Activated naive CD4-positive, alpha-beta T cell treated with anti-CD3 and anti-CD28 coated beads, Interleukin-2, amount 50 U/mL, for 24 hours (primary cell): ENCODE measurements at regions not wholly inside any gene's neighbourhood (a gene's known extent, or its start where the extent isn't known, plus 50 kb on each side); places are given as distances from the start of the nearest gene placed in this dataset.

Experiments
- H3K27ac Mint-ChIP-seq: one replicate; pipeline ENCODE4 v1.8.0; 2021; ENCODE audit warnings: mild to moderate bottlenecking, mixed read lengths
- H3K27me3 Mint-ChIP-seq: one replicate; pipeline ENCODE4 v1.8.0; 2021; ENCODE audit warnings: mixed read lengths
- H3K36me3 Mint-ChIP-seq: one replicate; pipeline ENCODE4 v1.8.0; 2021; ENCODE audit warnings: mixed read lengths
- H3K4me1 Mint-ChIP-seq: one replicate; pipeline ENCODE4 v1.8.0; 2021; ENCODE audit warnings: mixed read lengths
- H3K4me3 Mint-ChIP-seq: one replicate; pipeline ENCODE4 v1.8.0; 2021; ENCODE audit warnings: mild to moderate bottlenecking, mixed read lengths
- H3K9me3 Mint-ChIP-seq: one replicate; pipeline ENCODE4 v1.8.0; 2021; ENCODE audit warnings: mixed read lengths

DNA sequence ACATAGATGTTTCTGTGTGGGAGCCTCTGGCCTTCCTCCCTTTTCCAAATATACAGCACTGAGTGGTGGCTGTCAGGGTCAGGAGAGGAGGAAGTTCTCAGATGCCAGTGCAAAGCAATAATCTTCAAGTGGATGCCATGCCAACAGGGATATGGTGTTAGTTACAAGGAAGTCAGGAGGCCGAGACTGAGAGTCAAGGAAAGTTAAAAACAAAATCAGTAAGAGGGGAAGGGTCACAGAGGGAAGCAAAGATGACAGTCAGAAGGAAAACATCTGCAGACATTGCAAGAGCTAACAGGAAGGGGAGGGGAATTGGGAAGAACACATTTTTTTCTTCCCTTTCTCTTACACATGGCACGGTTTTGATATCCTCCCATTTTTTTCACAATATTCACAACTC is 691.4 kb downstream of the ADGRL2 start:
- H3K27ac Mint-ChIP-seq, result no peak overlapping the region
- H3K4me1 Mint-ChIP-seq, result no peaks in the 10 kb centered on the region
- no peaks in the 10 kb centered on the region for H3K27me3 Mint-ChIP-seq
- H3K4me3 Mint-ChIP-seq, result no peak overlapping the region
- H3K9me3 Mint-ChIP-seq, result peaks cover 6% of the 10 kb centered on the region
- no peaks in the 10 kb centered on the region for H3K36me3 Mint-ChIP-seq

DNA sequence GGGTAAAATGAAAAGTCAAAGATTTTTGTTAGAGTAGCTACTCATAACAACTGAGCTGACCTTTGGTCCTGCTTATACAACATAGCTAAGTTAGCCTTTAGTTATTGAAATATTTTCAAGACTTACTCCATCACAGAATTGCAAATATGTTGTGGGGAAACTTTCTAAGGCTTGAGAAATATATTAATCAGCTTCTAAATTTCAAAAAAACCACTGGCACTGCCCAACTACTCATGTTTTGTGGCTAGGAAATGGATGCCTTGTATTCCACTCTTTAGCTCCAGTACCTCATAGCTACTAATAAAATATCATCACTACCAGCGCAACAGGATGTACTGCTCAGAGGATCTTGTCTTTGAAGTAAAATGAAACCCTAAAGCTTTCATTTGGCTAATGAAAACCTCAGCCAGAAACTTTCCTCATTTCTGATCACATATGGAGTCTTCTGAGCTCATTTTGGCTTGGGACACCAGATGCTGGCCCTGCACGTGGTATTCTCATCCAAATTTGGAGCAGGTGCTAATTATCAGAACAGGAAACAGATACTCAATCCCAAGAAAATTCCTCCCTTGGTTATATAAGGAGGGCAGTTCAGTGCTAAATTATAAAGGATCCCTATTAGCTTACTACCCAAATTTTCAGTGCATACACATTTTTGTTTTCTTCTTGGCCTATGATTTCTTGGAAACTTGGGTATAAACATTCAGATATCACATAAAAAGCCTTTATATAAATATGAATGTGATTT is 690.7 kb downstream of the ADGRL2 start:
- no peak overlapping the region for H3K27ac Mint-ChIP-seq
- H3K4me1 Mint-ChIP-seq, result no peaks in the 10 kb centered on the region
- H3K36me3 Mint-ChIP-seq, result no peaks in the 10 kb centered on the region
- H3K4me3 Mint-ChIP-seq, result no peak overlapping the region
- no peaks in the 10 kb centered on the region for H3K27me3 Mint-ChIP-seq
- H3K9me3 Mint-ChIP-seq, result peaks cover 6% of the 10 kb centered on the region

DNA sequence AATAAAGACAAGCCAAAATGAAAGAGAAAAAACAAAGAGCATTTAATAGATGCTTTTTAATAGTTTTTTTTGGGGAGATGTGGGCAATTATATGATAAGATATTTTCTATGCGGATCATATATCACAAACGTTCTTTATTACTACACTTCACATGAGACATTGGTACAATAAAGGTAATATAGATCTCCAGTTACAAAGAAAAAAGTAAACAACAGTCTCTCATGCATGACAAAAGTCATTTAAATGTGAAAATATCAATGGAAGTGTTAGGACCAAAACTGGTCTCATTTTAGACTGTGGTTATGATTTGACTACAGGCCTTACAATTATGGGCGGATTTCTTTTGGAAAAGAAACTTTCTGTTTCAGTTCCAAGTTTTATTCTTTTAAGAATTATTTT is 687.0 kb downstream of the ADGRL2 start:
- H3K36me3 Mint-ChIP-seq, result no peaks in the 10 kb centered on the region
- H3K27me3 Mint-ChIP-seq, result no peaks in the 10 kb centered on the region
- H3K9me3 Mint-ChIP-seq, result no peaks in the 10 kb centered on the region
- no peaks in the 10 kb centered on the region for H3K4me1 Mint-ChIP-seq
- no peak overlapping the region for H3K4me3 Mint-ChIP-seq
- H3K27ac Mint-ChIP-seq, result no peak overlapping the region

DNA sequence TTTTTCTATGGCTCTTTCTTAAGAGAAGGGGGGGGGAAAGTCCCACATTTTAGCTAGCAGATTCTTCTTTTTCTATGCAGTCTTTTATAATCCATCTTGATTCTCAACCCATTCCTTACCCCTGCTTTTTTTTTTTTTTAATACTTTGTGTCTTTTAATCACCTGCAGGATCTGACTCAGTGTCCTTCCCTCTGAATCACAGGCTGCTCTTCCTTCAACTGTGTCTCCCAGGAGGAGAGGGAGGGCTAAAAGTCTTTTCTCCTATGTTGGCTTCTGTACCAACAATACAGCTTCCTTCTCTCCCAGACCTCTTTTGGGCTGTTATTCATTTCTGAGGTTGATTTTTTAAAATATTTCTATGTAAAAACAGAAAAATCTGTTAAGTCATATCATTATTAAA is 686.2 kb downstream of the ADGRL2 start:
- Mint-ChIP-seq H3K27me3 (no peaks in the 10 kb centered on the region), H3K4me3 (no peak overlapping the region), H3K4me1 (no peaks in the 10 kb centered on the region), H3K9me3 (no peaks in the 10 kb centered on the region), H3K27ac (no peak overlapping the region), H3K36me3 (no peaks in the 10 kb centered on the region)

DNA sequence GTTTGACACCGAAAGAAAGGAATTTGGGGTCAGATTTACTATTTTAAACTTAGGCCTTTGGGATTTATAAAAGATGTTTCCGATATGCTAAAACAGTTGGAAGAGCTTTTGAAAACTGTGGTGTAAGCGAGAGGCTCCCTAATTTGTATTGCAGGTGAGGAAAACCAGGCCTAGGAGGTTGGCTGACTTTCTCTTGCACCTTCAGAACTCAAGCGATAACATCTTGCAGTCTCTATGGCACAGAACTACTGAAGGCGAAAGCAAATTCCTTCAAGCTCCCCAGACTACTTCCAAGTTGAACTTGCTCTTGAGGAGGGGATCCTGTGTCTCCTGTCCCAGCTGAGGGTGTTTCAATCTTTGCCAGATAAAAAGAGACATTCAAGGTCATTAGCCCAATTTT is 685.7 kb downstream of the ADGRL2 start:
- H3K4me3 Mint-ChIP-seq, result no peak overlapping the region
- no peaks in the 10 kb centered on the region for H3K9me3 Mint-ChIP-seq

DNA sequence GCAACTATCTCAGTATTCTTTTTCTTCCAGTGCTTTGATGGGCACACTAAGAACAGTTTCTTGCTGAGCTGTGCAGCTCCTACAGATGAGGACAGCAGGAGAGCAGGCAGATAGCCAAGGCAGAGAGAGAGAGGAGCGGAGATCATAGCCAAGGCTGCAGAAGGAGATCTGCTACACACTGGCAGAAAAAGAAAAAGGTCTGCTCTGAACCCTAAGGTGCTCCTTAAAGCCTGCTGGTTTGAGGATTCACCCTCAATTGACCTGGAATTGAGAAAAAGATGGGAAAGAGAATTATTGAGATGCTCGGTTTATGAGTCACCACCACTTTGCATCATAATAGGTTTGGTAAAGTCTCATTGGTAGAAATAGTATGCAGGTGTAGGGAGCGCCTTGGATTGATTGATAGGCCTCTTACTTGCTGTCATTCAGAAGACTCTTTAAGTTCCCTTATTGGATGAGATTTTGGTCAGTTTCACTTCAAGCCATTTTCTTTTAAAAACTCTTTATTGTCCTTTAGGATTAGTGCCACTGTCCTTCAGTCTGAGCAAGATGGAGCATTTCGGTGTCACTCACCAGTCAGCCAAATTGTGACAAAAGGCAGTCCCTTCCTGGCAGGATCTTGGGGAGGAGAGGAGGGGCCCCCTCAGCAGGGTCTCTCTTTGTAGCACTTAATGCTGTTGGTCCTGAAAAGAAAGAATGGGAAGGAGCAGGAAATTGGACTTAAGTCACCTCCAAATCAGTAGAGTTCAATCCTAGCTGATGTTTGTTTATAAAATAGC is 685.0 kb downstream of the ADGRL2 start:
- Mint-ChIP-seq H3K4me1 (no peaks in the 10 kb centered on the region), H3K27ac (no peak overlapping the region), H3K27me3 (no peaks in the 10 kb centered on the region), H3K4me3 (no peak overlapping the region), H3K9me3 (no peaks in the 10 kb centered on the region), H3K36me3 (no peaks in the 10 kb centered on the region)

More for the DNA sequence above, 685.7 kb downstream of the ADGRL2 start:
- H3K36me3 Mint-ChIP-seq, result no peaks in the 10 kb centered on the region
- H3K4me1 Mint-ChIP-seq, result no peaks in the 10 kb centered on the region
- H3K27ac Mint-ChIP-seq, result no peak overlapping the region
- H3K27me3 Mint-ChIP-seq, result no peaks in the 10 kb centered on the region

DNA sequence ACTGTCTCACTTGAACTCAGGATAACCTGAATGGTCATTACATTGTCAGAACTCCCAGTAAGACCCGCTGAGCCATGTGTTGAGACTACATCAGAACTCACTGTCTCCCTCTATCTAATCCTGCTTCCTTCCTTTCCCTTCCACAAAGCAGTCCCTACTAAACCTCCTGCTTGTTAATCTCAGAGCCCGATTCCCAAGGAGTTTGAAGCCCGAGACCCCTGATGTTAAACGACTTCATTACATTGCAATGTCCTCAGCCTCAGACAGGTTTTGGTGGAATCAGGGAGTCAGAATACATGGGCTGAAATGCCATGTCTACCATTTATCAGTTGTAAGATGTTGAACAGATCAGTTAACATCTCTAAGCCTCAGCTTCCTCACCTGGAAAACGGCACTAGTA is 682.4 kb downstream of the ADGRL2 start:
- Mint-ChIP-seq H3K4me3 (no peak overlapping the region), H3K4me1 (no peaks in the 10 kb centered on the region), H3K9me3 (no peaks in the 10 kb centered on the region), H3K27ac (no peak overlapping the region), H3K27me3 (no peaks in the 10 kb centered on the region), H3K36me3 (no peaks in the 10 kb centered on the region)

DNA sequence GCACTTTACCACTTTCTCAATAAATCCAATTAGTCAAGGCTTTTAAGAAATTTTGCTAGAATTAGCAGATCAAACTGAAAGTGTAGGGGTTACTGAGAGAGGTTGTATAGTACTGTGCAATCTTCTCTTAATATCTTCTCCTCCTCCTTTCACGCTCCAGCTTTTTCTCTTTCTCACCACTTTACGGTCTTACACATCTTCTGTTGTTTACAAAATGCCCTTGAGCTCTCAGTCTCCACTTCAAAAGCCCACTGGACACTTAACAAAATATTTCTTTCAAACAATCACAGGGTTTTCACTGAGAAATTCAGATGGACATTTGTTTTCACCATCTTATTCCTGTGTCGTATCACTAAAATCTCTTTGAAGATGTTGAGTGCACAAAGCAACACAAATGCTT is 678.2 kb downstream of the ADGRL2 start:
- Mint-ChIP-seq H3K27ac (no peak overlapping the region), H3K4me3 (no peak overlapping the region), H3K36me3 (no peaks in the 10 kb centered on the region), H3K9me3 (no peaks in the 10 kb centered on the region), H3K4me1 (no peaks in the 10 kb centered on the region), H3K27me3 (no peaks in the 10 kb centered on the region)

DNA sequence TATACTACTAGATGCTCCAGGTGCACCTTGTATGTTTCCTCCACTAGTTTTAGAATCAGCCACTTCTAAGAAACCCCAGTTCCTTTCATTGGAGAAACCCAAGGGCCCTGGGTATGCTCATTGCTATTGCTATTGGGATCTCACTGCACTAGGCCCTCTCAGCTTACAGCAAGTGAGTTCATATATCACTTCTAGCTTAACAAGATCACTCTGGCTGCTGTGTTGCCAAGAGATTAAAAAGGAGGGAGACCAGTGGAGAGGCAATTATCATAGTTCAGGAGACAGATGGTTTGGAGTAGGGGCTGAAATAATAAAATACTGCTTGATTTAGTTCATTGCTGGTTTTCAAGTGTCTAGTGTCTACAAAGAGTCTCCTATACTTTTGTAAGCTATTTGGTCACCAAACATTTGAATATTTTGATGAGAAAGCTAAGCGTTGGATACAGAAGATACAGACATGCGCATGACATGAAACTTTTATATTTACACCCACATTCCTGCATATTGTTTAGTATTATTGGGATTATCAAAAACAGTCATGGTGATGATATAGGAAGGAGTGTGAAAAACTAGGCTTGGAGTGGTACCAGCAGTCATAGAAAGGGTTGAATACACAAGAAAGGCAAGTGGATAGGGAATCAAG is 671.9 kb downstream of the ADGRL2 start:
- Mint-ChIP-seq H3K9me3 (no peaks in the 10 kb centered on the region), H3K27ac (no peak overlapping the region), H3K4me1 (no peaks in the 10 kb centered on the region), H3K36me3 (no peaks in the 10 kb centered on the region), H3K4me3 (no peak overlapping the region), H3K27me3 (no peaks in the 10 kb centered on the region)

DNA sequence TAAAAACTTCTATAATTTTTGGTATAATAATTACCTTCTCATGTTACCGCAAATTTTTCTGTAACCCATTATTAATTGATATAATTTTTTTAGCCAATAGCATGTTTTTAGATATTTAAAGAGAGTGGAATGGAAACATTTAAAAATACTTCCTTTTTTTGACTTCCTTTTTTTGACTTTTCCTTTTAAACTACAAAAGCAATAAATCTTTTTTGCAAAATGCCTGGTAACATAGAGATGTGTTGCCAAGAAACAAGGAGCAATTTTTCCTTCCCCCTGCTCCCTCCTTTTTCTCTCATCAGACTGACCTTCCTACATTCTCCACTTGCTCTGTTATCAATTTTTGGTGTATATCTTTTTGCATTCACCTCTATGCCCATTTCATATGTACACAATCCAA is 666.2 kb downstream of the ADGRL2 start:
- no peaks in the 10 kb centered on the region for H3K4me1 Mint-ChIP-seq
- no peaks in the 10 kb centered on the region for H3K9me3 Mint-ChIP-seq
- H3K27me3 Mint-ChIP-seq, result no peaks in the 10 kb centered on the region
- H3K36me3 Mint-ChIP-seq, result no peaks in the 10 kb centered on the region
- no peak overlapping the region for H3K27ac Mint-ChIP-seq
- no peak overlapping the region for H3K4me3 Mint-ChIP-seq

DNA sequence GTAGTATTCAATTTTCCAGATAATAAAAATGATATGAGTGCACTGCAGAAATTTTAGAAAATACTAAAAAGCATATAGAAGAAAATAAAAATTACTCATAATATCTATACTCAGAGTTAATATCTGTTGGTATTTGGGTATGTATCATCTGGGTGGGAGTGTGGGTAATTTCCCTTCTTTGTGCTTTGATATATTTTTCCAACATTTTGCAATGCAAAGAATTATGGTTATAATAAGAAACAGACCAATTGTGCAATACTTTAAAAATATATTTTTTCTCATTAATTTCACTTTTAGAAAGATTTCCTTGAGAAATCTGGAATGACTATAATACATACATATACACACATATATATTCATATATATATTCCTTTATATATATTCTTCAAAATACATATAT is 665.7 kb downstream of the ADGRL2 start:
- Mint-ChIP-seq H3K9me3 (no peaks in the 10 kb centered on the region), H3K4me1 (no peaks in the 10 kb centered on the region), H3K27ac (no peak overlapping the region), H3K27me3 (no peaks in the 10 kb centered on the region), H3K36me3 (no peaks in the 10 kb centered on the region), H3K4me3 (no peak overlapping the region)

DNA sequence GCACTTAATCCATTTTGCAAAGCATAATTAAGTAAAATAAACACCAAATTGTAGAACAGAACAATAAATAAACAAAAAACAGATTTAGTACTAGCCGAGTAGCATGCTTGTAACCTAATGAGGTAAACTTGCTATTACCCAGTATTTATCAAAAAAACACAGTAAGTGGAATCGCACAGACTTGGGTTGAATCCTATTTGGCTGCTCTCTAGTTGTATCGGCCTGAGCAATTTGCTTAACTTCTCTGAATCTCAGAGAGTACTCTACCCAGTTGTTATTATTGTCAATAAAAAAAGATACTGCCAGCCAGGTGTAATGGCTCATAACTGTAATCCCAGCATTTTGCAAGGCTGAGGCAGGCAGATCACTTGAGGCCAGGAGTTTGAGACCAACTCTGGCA is 664.3 kb downstream of the ADGRL2 start:
- no peak overlapping the region for H3K27ac Mint-ChIP-seq
- no peak overlapping the region for H3K4me3 Mint-ChIP-seq

DNA sequence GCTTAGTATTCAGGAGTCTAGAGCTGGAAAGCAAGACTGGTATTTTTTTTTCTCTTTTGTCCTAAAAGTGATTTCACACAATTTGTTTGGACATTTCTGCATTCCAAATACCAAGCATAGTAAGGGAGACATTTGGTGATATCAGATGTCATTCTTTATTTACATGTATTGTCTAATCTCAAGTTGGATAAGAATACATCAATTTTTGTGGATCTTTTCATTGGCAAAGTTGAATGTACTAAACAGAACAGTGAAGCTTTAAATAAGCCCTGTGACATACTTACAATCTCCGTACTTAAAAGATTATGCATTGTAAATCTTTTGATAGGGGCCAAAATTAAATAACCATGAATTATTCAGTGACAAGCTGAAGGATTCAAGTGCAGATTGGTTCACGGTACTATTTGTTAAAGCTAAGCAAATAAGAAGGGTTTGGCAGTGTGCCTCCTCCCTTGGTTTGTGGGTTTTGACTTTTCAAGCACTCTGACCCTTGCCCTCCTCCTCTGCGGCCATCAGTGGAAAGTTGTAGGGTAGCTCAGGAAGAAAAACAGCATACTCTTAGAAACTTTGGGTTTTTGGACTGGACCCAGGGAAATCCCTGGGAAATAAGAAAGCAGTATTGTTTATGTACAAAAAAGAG is 663.7 kb downstream of the ADGRL2 start:
- Mint-ChIP-seq H3K27ac (no peak overlapping the region), H3K4me1 (no peaks in the 10 kb centered on the region), H3K9me3 (no peaks in the 10 kb centered on the region), H3K27me3 (no peaks in the 10 kb centered on the region), H3K4me3 (no peak overlapping the region), H3K36me3 (no peaks in the 10 kb centered on the region)

More for the DNA sequence above, 664.3 kb downstream of the ADGRL2 start:
- Mint-ChIP-seq H3K9me3 (no peaks in the 10 kb centered on the region), H3K4me1 (no peaks in the 10 kb centered on the region), H3K27me3 (no peaks in the 10 kb centered on the region), H3K36me3 (no peaks in the 10 kb centered on the region)

DNA sequence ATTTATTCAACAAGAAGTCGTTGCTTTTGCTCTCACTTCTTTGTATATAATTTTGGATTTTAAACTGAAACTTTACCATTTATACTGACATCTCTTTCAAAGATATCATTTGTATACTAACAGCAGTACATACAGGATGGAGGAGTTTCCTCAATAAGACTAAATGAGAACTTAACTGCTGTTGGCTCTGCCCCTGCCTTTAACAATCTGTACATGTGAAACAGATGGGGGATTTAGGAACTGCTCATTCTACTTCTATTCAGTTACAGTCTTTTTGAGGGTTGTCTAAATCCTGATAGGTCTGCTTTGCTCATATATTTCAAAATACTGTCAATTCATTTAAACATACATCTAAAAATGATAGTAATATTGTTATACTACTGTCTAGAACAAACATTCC is 663.2 kb downstream of the ADGRL2 start:
- Mint-ChIP-seq H3K27me3 (no peaks in the 10 kb centered on the region), H3K9me3 (no peaks in the 10 kb centered on the region), H3K27ac (no peak overlapping the region), H3K4me3 (no peak overlapping the region), H3K4me1 (no peaks in the 10 kb centered on the region), H3K36me3 (no peaks in the 10 kb centered on the region)

DNA sequence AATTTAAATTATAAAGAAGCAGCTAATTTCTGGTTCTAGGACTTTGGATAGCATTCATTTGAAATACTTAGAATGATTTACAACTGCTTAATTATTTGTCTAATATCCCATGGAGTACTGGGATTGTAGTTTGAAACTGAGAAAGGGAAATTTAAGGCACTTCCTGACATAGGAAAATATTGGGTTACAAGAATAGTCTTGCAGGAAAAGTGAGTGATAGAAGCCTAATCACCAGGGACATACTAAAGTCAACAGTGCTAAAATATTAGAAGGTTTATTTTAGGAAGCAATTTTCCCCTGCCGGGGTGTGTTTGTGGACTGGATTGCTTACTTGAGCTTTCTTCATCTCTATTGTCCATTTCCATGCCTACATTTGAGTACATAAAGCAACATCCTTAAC is 661.6 kb downstream of the ADGRL2 start:
- no peak overlapping the region for H3K4me3 Mint-ChIP-seq
- no peaks in the 10 kb centered on the region for H3K9me3 Mint-ChIP-seq
- no peaks in the 10 kb centered on the region for H3K27me3 Mint-ChIP-seq
- H3K4me1 Mint-ChIP-seq, result no peaks in the 10 kb centered on the region
- H3K36me3 Mint-ChIP-seq, result no peaks in the 10 kb centered on the region
- H3K27ac Mint-ChIP-seq, result no peak overlapping the region

DNA sequence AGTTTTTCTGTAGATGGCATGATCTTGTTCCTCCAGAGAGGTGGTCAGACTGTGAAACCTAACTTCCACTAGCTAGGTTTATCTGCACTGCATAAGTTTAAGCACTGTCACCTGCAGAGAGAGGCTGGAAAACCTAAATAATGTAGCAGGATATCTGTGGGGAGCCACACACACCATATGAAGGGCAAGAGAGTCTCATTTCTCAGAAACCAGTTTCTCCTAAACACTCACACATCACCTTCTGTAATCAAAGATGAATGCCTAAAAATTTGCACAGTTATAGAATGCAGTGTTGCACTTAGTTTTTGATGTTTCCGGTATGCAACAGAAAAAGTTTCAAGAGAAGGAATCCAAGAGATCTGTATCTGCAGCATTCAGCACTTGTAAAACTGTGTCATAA is 654.6 kb downstream of the ADGRL2 start:
- H3K27me3 Mint-ChIP-seq, result no peaks in the 10 kb centered on the region
- H3K36me3 Mint-ChIP-seq, result no peaks in the 10 kb centered on the region
- no peak overlapping the region for H3K4me3 Mint-ChIP-seq
- no peaks in the 10 kb centered on the region for H3K4me1 Mint-ChIP-seq
- H3K27ac Mint-ChIP-seq, result no peak overlapping the region
- peaks cover 8% of the 10 kb centered on the region for H3K9me3 Mint-ChIP-seq
